Esophagus muscularis mucosa (tissue), 4 donors: ENCODE measurements at regions not wholly inside any gene's neighbourhood (a gene's known extent, or its start where the extent isn't known, plus 50 kb on each side); places are given as distances from the start of the nearest gene placed in this dataset.

Source experiments
- DNase-seq: peaks from one replicate; pipeline ENCODE4 v3.0.0-alpha.2; 2017; ENCODE audit errors: extremely low spot score
- H3K27ac ChIP-seq, 4 donors: fragments of 200-600 bp; sonication (generic); replicated peaks in 1 of 4; 1 replicate in 3 of 4; 2 replicates in 1 of 4; pipeline ENCODE4 v1.5.1; 2016 to 2019; ENCODE audit warnings: mild to moderate bottlenecking in 1 of 4
- H3K27me3 ChIP-seq, 4 donors: fragments of 200-600 bp; sonication (generic); one replicate each; pipeline versions ENCODE4 v1.5.1 to v1.6.0; 2016 to 2019
- H3K36me3 ChIP-seq, 4 donors: fragments of 200-600 bp; sonication (generic); one replicate each; pipeline ENCODE4 v1.5.1; 2016 to 2019
- H3K4me1 ChIP-seq, 4 donors: fragments of 200-600 bp; sonication (generic); one replicate each; pipeline ENCODE4 v1.5.1; 2016 to 2019
- H3K4me3 ChIP-seq, 4 donors: fragments of 200-600 bp; sonication (generic); 1 replicate in 2 of 4; 2 replicates in 2 of 4; pipeline ENCODE4 v1.5.1; 2016 to 2019; ENCODE audit warnings: mild to moderate bottlenecking in 4 of 4, moderate library complexity in 1 of 4
- H3K9me3 ChIP-seq, 4 donors: fragments of 200-600 bp; sonication (generic); 1 replicate in 3 of 4; 2 replicates in 1 of 4; pipeline ENCODE4 v1.5.1; 2016 to 2019
- CTCF ChIP-seq, 3 experiments: fragments of 200-600 bp in 2 of 3; fragments of 450-650 bp in 1 of 3; sonication (generic) in 2 of 3; IDR thresholded peaks; one replicate each; pipeline ENCODE4 v1.5.1; 2017 to 2019; ENCODE audit warnings: antibody characterized with exemption in 3 of 3, mild to moderate bottlenecking in 2 of 3, moderate library complexity in 1 of 3
- EP300 ChIP-seq: sonication (generic); formaldehyde crosslinking; IDR thresholded peaks from one replicate; pipeline ENCODE4 v1.6.1; 2017; ENCODE audit warnings: antibody characterized with exemption
- POLR2A ChIP-seq: fragments of 450-650 bp; IDR thresholded peaks from one replicate; pipeline ENCODE4 v1.6.1; 2017; ENCODE audit warnings: antibody characterized with exemption, moderate library complexity, mild to moderate bottlenecking, low read depth
- POLR2AphosphoS5 ChIP-seq, 2 donors: sonication (generic); formaldehyde crosslinking; IDR thresholded peaks; one replicate each; pipeline ENCODE4 v1.6.1; 2017; ENCODE audit warnings: antibody characterized with exemption in 2 of 2
- WGBS: methylation state at CpG from one replicate; pipeline ENCODE4 v1.1.5; 2018; 5-methylcytosine and 5-hydroxymethylcytosine counted together
- intact Hi-C: fragments of 100-400 bp; cut with DNase I; formaldehyde crosslinking; loops from one replicate; pipeline ENCODE4 v1.15.1; 2023

- Histone ChIP-seq H3K9me3 (peaks cover 0 to 7% (median 0%) of the 10 kb centered on the region in 4 donors), H3K4me1 (no peaks in the 10 kb centered on the region), H3K27ac (no peak overlapping the region), H3K36me3 (no peaks in the 10 kb centered on the region), H3K4me3 (no peak overlapping the region), H3K27me3 (peaks cover 0 to 63% (median 2%) of the 10 kb centered on the region in 4 donors)
- TF ChIP-seq POLR2A (no peak), POLR2AphosphoS5 (IDR thresholded peaks at IDR 0.05) (no peak), CTCF (IDR thresholded peaks at IDR 0.05) (no peak), EP300 (no peak)
- DNase-seq = no peak
- 76% methylated on average over 4 of the region's 4 CpGs for WGBS
- intact Hi-C loops = no loop called here
These were observed 63.7 kb upstream of the BAIAP2L1 start for GRCh38 chr7:98464558-98464940.

GRCh38 chr7:98463837-98464557, 63.1 kb upstream of the BAIAP2L1 start:
- H3K27ac ChIP-seq = no peak overlapping the region
- 66% methylated on average over 9 of the region's 9 CpGs for WGBS
- H3K36me3 ChIP-seq = no peaks in the 10 kb centered on the region
- DNase-seq = no peak
- intact Hi-C loops = no loop called here
- H3K9me3 ChIP-seq = peaks cover 0 to 3% (median 0%) of the 10 kb centered on the region in 4 donors
- TF ChIP-seq EP300 (no peak), CTCF (IDR thresholded peaks at IDR 0.05) (no peak), POLR2AphosphoS5 (IDR thresholded peaks at IDR 0.05) (no peak), POLR2A (no peak)
- H3K27me3 ChIP-seq = peaks cover 0 to 58% (median 2%) of the 10 kb centered on the region in 4 donors
- H3K4me3 ChIP-seq = no peak overlapping the region
- H3K4me1 ChIP-seq = no peaks in the 10 kb centered on the region

- DNase-seq = no peak
- TF ChIP-seq CTCF (IDR thresholded peaks at IDR 0.05) (no peak), POLR2A (no peak), POLR2AphosphoS5 (IDR thresholded peaks at IDR 0.05) (no peak), EP300 (no peak)
- intact Hi-C loops = no loop called here
- Histone ChIP-seq H3K27me3 (peaks cover 0 to 51% (median 0%) of the 10 kb centered on the region in 4 donors), H3K27ac (no peak overlapping the region), H3K4me1 (no peaks in the 10 kb centered on the region), H3K9me3 (no peaks in the 10 kb centered on the region), H3K4me3 (no peak overlapping the region), H3K36me3 (no peaks in the 10 kb centered on the region)
- WGBS = 51% methylated on average over 9 of the region's 9 CpGs
These were observed 62.2 kb upstream of the BAIAP2L1 start for GRCh38 chr7:98462911-98463633.

GRCh38 chr7:98460902-98461301, 60.0 kb upstream of the BAIAP2L1 start:
- intact Hi-C loops = no loop called here
- WGBS = 86% methylated on average over 3 of the region's 3 CpGs
- H3K4me1 ChIP-seq = no peaks in the 10 kb centered on the region
- H3K27me3 ChIP-seq = peaks cover 0 to 30% (median 0%) of the 10 kb centered on the region in 4 donors
- DNase-seq = no peak
- H3K27ac ChIP-seq = no peak overlapping the region
- no peak overlapping the region for H3K4me3 ChIP-seq
- no peaks in the 10 kb centered on the region for H3K9me3 ChIP-seq
- TF ChIP-seq POLR2AphosphoS5 (IDR thresholded peaks at IDR 0.05) = no peak
- TF ChIP-seq EP300 = no peak
- TF ChIP-seq POLR2A = no peak
- no peak for TF ChIP-seq CTCF (IDR thresholded peaks at IDR 0.05)
- H3K36me3 ChIP-seq = no peaks in the 10 kb centered on the region
